HepG2 (cell line): ENCODE measurements at regions not wholly inside any gene's neighbourhood (a gene's known extent, or its start where the extent isn't known, plus 50 kb on each side); places are given as distances from the start of the nearest gene placed in this dataset.

Source experiments
- ATAC-seq: fragments of 200-7000 bp; cut with Tn5 transposase; 3 replicates; pipeline ENCODE4 v1.9.1; 2020; ENCODE audit warnings: mild to moderate bottlenecking, moderate library complexity
- BruUV-seq: library from RNA; stranded (reverse); fragments of 400-500 nt; replicated peaks from 2 replicates; lab custom pipeline; 2021; lab: Mats Ljungman, UMichigan
- CTCF ChIA-PET: fragments of 300-600 bp; formaldehyde crosslinking; extraction: SDS; loops from one replicate; lab custom pipeline; 2021; ENCODE audit warnings: low total read pairs, inconsistent platforms, low intra/inter-chr PET ratio; lab: Yijun Ruan, JAX
- POLR2A ChIA-PET: fragments of 350-600 bp; sonication (Branson Sonifier 250); formaldehyde crosslinking; loops from one replicate; lab custom pipeline; 2020; ENCODE audit warnings: antibody characterized with exemption, inconsistent platforms; lab: Yijun Ruan, JAX
- DNase-seq: peaks from one replicate; pipeline ENCODE4 v3.0.0-alpha.2; 2015; ENCODE audit warnings: low spot score
- FAIRE-seq: peaks from 3 replicates; lab custom pipeline; 2011; peaks lifted over from hg19 to GRCh38; lab: Jason Lieb, UNC
- H2AFZ ChIP-seq: one replicate; pipeline ENCODE4 v1.6.1; 2011; ENCODE audit warnings: low read length, inconsistent platforms
- H3K27ac ChIP-seq: fragments of 300-600 bp; 3 replicates; pipeline ENCODE4 v1.8.0; 2011; ENCODE audit warnings: mixed run types, mild to moderate bottlenecking, mixed read lengths, low read length, inconsistent platforms; ENCODE audit not compliant: insufficient read depth; ENCODE audit errors: extremely low read length
- H3K27me3 ChIP-seq, 2 experiments: fragments of 200-600 bp in 1 of 2; 2 replicates in 1 of 2; 3 replicates in 1 of 2; pipeline versions ENCODE4 v1.6.0 to v1.8.0; 2011; ENCODE audit warnings: low read length in 2 of 2, mild to moderate bottlenecking in 2 of 2, moderate library complexity in 2 of 2, inconsistent platforms in 1 of 2; ENCODE audit not compliant: insufficient read depth in 2 of 2, control insufficient read depth in 1 of 2
- H3K36me3 ChIP-seq, 2 experiments: fragments of 200-600 bp in 1 of 2; replicated peaks in 1 of 2; 2 replicates in 1 of 2; 3 replicates in 1 of 2; pipeline versions ENCODE4 v1.5.1 to v1.8.0; 2011; ENCODE audit warnings: low read length in 2 of 2, inconsistent platforms in 1 of 2; ENCODE audit not compliant: insufficient read depth in 2 of 2, control insufficient read depth in 1 of 2
- H3K4me1 ChIP-seq: 2 replicates; pipeline ENCODE4 v1.5.1; 2012; ENCODE audit warnings: low read length, inconsistent platforms; ENCODE audit not compliant: insufficient read depth
- H3K4me2 ChIP-seq: 2 replicates; pipeline ENCODE4 v1.6.0; 2011; ENCODE audit warnings: low read depth, low read length, inconsistent platforms
- H3K4me3 ChIP-seq, 3 experiments: fragments of 200-600 bp in 1 of 3; sonication (generic), shearing (Covaris generic) in 1 of 3; replicated peaks in 1 of 3; 2 replicates each; pipeline ENCODE4 v1.5.1; 2011 to 2016; ENCODE audit warnings: low read length in 3 of 3, inconsistent platforms in 2 of 3, low read depth in 2 of 3, mild to moderate bottlenecking in 2 of 3, control low read depth in 1 of 3, mixed read lengths in 1 of 3; ENCODE audit not compliant: insufficient read depth in 1 of 3
- H3K79me2 ChIP-seq: one replicate; pipeline ENCODE4 v1.6.1; 2011; ENCODE audit warnings: low read length, inconsistent platforms; ENCODE audit not compliant: insufficient read depth
- H3K9ac ChIP-seq: 2 replicates; pipeline ENCODE4 v1.6.0; 2011; ENCODE audit warnings: mild to moderate bottlenecking, low read depth, low read length, inconsistent platforms; ENCODE audit not compliant: insufficient read depth
- H3K9me3 ChIP-seq: 2 replicates; pipeline ENCODE4 v1.5.1; 2012; ENCODE audit warnings: mild to moderate bottlenecking, low read length
- H4K20me1 ChIP-seq: 2 replicates; pipeline ENCODE4 v1.6.0; 2011; ENCODE audit warnings: inconsistent platforms, mild to moderate bottlenecking, low read length, moderate library complexity; ENCODE audit not compliant: insufficient read depth
- AKNA ChIP-seq: sonication (generic); formaldehyde crosslinking; IDR thresholded peaks from 2 replicates; pipeline ENCODE4 v1.4.0; 2020; ENCODE audit warnings: missing genetic modification reagents, borderline replicate concordance
- MAF1 ChIP-seq: sonication (generic); formaldehyde crosslinking; IDR thresholded peaks from 2 replicates; pipeline ENCODE4 v1.5.0; 2020; ENCODE audit warnings: missing genetic modification reagents, borderline replicate concordance
- MATR3 ChIP-seq: sonication (generic); formaldehyde crosslinking; IDR thresholded peaks from 2 replicates; pipeline ENCODE4 v1.4.0; 2020; ENCODE audit warnings: missing genetic modification reagents
- MIER2 ChIP-seq: IDR thresholded peaks from 2 replicates; pipeline ENCODE4 v1.6.1; 2016; ENCODE audit warnings: missing biosample characterization, missing genetic modification reagents
- RXRA ChIP-seq: sonication (generic); formaldehyde crosslinking; IDR thresholded peaks from 2 replicates; pipeline ENCODE4 v1.5.1; 2020; ENCODE audit warnings: missing genetic modification reagents
- SIX1 ChIP-seq: sonication (generic); formaldehyde crosslinking; IDR thresholded peaks from 2 replicates; pipeline ENCODE4 v1.4.0; 2020; ENCODE audit warnings: missing genetic modification reagents, borderline replicate concordance
- ZC3H4 ChIP-seq: sonication (generic); formaldehyde crosslinking; IDR thresholded peaks from 2 replicates; pipeline ENCODE4 v1.4.0; 2020; ENCODE audit warnings: missing genetic modification reagents, borderline replicate concordance
- ZFX ChIP-seq: sonication (generic); formaldehyde crosslinking; IDR thresholded peaks from 2 replicates; pipeline ENCODE4 v1.4.0; 2020; ENCODE audit warnings: mild to moderate bottlenecking, low read depth, missing genetic modification reagents, moderate library complexity
- ZMYM2 ChIP-seq: sonication (generic); formaldehyde crosslinking; IDR thresholded peaks from 2 replicates; pipeline ENCODE4 v1.8.0; 2022; ENCODE audit warnings: mild to moderate bottlenecking, missing genetic modification reagents
- ZNF609 ChIP-seq: sonication (generic); formaldehyde crosslinking; IDR thresholded peaks from 2 replicates; pipeline ENCODE4 v1.4.0; 2020; ENCODE audit warnings: mild to moderate bottlenecking, missing genetic modification reagents, borderline replicate concordance
- ZNF788 ChIP-seq: sonication (generic); formaldehyde crosslinking; IDR thresholded peaks from 2 replicates; pipeline ENCODE4 v1.5.0; 2020; ENCODE audit warnings: mild to moderate bottlenecking, missing genetic modification reagents, borderline replicate concordance
- ZNF883 ChIP-seq: sonication (generic); formaldehyde crosslinking; IDR thresholded peaks from 2 replicates; pipeline ENCODE4 v1.5.1; 2020; ENCODE audit warnings: mild to moderate bottlenecking, missing genetic modification reagents; ENCODE audit errors: not compliant biosample characterization
- WGBS: methylation state at CpG from one replicate; pipeline ENCODE4 v1.1.6; 2017; ENCODE audit warnings: low lambda C conversion rate; 5-methylcytosine and 5-hydroxymethylcytosine counted together
- in situ Hi-C: cut with HindIII; loops from 2 replicates; pipeline ENCODE4 v1.10.0; 2017; ENCODE audit warnings: low pct_unique_long_range_greater_than_20kb; ENCODE audit not compliant: extremely low pct_ligation_motif_present
- intact Hi-C: fragments of 100-400 bp; cut with micrococcal nuclease; formaldehyde crosslinking; loops from one replicate; pipeline ENCODE4 v1.10.0; 2022; ENCODE audit not compliant: unreplicated experiment

- no peak overlapping the region for H2AFZ ChIP-seq
- in situ Hi-C loops, result no loop called here
- ATAC-seq, result no peak
- no peaks in the 10 kb centered on the region for H4K20me1 ChIP-seq
- POLR2A ChIA-PET, result no interaction called here
- H3K4me1 ChIP-seq, result no peaks in the 10 kb centered on the region
- no peaks in the 10 kb centered on the region for H3K27me3 ChIP-seq
- H3K4me2 ChIP-seq, result no peak overlapping the region
- TF ChIP-seq MAF1 (CRISPR knock-in tag) (no peak), MIER2 (no peak), AKNA (CRISPR knock-in tag) (no peak), ZNF788 (CRISPR knock-in tag) (no peak), ZFX (CRISPR knock-in tag) (no peak), SIX1 (CRISPR knock-in tag) (no peak), MATR3 (CRISPR knock-in tag) (no peak), ZC3H4 (no peak), ZNF609 (CRISPR knock-in tag) (no peak), ZMYM2 (CRISPR knock-in tag) (no peak), ZNF883 (CRISPR knock-in tag) (no peak), RXRA (CRISPR knock-in tag) (no peak)
- TF ChIP-seq, all 625 proteins: peak for 0
- intact Hi-C loops, result no loop called here
- no peaks in the 10 kb centered on the region for H3K79me2 ChIP-seq
- CTCF ChIA-PET, result no interaction called here
- DNase-seq (no peak), FAIRE-seq (no peak)
- WGBS, result 9% methylated on average over 1 of the region's 1 CpG
- H3K4me3 ChIP-seq, result no peak overlapping the region
- no peaks in the 10 kb centered on the region for H3K36me3 ChIP-seq
- H3K27ac ChIP-seq, result no peak overlapping the region
- peaks cover 6% of the 10 kb centered on the region for H3K9me3 ChIP-seq
- no peak overlapping the region for H3K9ac ChIP-seq
- BruUV-seq, result no TSS peak
Observed at GRCh38 chr10:111953949-111954348, 229.6 kb downstream of the GPAM start.
